K562 (cell line): ENCODE measurements at regions not wholly inside any gene's neighbourhood (a gene's known extent, or its start where the extent isn't known, plus 50 kb on each side); places are given as distances from the start of the nearest gene placed in this dataset.

Experiments
- BDP1 ChIP-seq: IDR thresholded peaks from 3 replicates; pipeline ENCODE4 v1.6.1; 2011; ENCODE audit not compliant: insufficient read length, insufficient read depth
- EZH2 ChIP-seq: IDR thresholded peaks from 2 replicates; pipeline ENCODE4 v1.6.1; 2012; ENCODE audit warnings: low read depth, mild to moderate bottlenecking, inconsistent platforms, low read length, borderline replicate concordance
- NCOA2 ChIP-seq, 2 experiments: fragments of 450-650 bp; IDR thresholded peaks; 2 replicates each; pipeline ENCODE4 v1.6.1; 2018; ENCODE audit warnings: mild to moderate bottlenecking in 2 of 2, moderate library complexity in 1 of 2; ENCODE audit not compliant: partially characterized antibody in 2 of 2
- NRF1 ChIP-seq, 2 experiments: fragments of 450-650 bp; IDR thresholded peaks in 1 of 2; conservative IDR thresholded peaks in 1 of 2; 2 replicates each; pipeline ENCODE4 v1.6.1; 2014; ENCODE audit warnings: mild to moderate bottlenecking in 2 of 2
- ZEB2 ChIP-seq: fragments of 450-650 bp; IDR thresholded peaks from 2 replicates; pipeline ENCODE4 v1.6.1; 2016
- ZNF232 ChIP-seq: sonication (generic); formaldehyde crosslinking; IDR thresholded peaks from 2 replicates; pipeline ENCODE4 v1.8.0; 2022; ENCODE audit warnings: mild to moderate bottlenecking, missing genetic modification reagents
- ZNF589 ChIP-seq: fragments of 200-800 bp; sonication (Bioruptor generic); IDR thresholded peaks from 2 replicates; pipeline ENCODE4 v1.6.1; 2016; ENCODE audit warnings: low read depth, missing genetic modification characterization, missing compliant biosample characterization
- TF ChIP-seq, protein P1 (sequence below), 3 experiments: IDR thresholded peaks in 2 of 3; conservative IDR thresholded peaks in 1 of 3; 2 replicates each; pipeline ENCODE4 v1.5.1; 2011 to 2012; ENCODE audit warnings: low read length in 3 of 3, mild to moderate bottlenecking in 3 of 3, control low read depth in 2 of 3, improper control_type of control experiment in 1 of 3, inconsistent platforms in 1 of 3, low read depth in 1 of 3, mixed read lengths in 1 of 3, moderate library complexity in 1 of 3; ENCODE audit not compliant: insufficient read depth in 2 of 3

GRCh38 chr7:17444673-17445072, 146.2 kb downstream of the AHR start:
- TF ChIP-seq ZNF232 (CRISPR knock-in tag) (no peak), EZH2 (no peak), NRF1 (conservative IDR thresholded peaks at IDR 0.05 in 1 of 2, IDR thresholded peaks at IDR 0.05 in 1 of 2) (no peak), BDP1 (no peak), ZNF589 (CRISPR knock-in tag) (no peak), NCOA2 (IDR thresholded peaks at IDR 0.05; ENCODE audit: partially characterized antibody in 2 of 2) (no peak), ZEB2 (no peak)
- TF ChIP-seq, protein P1, sequence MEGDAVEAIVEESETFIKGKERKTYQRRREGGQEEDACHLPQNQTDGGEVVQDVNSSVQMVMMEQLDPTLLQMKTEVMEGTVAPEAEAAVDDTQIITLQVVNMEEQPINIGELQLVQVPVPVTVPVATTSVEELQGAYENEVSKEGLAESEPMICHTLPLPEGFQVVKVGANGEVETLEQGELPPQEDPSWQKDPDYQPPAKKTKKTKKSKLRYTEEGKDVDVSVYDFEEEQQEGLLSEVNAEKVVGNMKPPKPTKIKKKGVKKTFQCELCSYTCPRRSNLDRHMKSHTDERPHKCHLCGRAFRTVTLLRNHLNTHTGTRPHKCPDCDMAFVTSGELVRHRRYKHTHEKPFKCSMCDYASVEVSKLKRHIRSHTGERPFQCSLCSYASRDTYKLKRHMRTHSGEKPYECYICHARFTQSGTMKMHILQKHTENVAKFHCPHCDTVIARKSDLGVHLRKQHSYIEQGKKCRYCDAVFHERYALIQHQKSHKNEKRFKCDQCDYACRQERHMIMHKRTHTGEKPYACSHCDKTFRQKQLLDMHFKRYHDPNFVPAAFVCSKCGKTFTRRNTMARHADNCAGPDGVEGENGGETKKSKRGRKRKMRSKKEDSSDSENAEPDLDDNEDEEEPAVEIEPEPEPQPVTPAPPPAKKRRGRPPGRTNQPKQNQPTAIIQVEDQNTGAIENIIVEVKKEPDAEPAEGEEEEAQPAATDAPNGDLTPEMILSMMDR (IDR thresholded peaks at IDR 0.05 in 2 of 3, conservative IDR thresholded peaks at IDR 0.05 in 1 of 3; ENCODE audit: insufficient read depth in 2 of 3, low read depth in 1 of 3, low read length in 3 of 3), result no peak
